Medulla oblongata (tissue), 1 donor: ENCODE measurements at regions not wholly inside any gene's neighbourhood (a gene's known extent, or its start where the extent isn't known, plus 50 kb on each side); places are given as distances from the start of the nearest gene placed in this dataset.

ENCODE experiments used
- DNase-seq: peaks from one replicate; pipeline ENCODE4 v3.0.0-alpha.2; 2015; ENCODE audit errors: extremely low spot score

DNA sequence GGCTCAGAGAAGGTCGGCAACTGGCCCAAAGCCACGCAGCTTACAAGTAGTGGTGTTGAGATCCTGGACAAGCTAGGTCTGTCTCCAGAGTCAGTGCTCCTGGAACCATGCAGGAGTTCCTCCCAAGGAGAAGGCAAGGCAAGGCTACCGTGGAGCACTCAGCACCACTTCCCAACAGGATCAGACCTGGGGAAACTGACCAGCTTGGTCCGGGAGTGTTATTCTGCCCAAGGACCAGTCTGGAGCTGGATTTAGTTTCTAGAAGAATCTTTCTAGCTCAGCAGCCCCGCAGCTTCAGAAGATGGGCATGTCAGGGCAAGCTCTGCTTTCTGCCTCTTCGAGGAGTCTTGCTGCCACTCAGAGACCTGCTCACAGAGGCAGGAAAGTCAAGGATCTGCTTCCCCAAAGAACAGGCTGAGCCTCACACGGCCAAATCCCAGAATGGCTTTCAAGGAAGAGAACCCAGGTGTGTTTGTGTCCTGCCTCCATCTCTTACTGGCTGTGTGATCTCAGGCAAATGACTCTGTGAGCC is 302.8 kb downstream of the MATN1 start:
- DNase-seq, result no peak

DNA sequence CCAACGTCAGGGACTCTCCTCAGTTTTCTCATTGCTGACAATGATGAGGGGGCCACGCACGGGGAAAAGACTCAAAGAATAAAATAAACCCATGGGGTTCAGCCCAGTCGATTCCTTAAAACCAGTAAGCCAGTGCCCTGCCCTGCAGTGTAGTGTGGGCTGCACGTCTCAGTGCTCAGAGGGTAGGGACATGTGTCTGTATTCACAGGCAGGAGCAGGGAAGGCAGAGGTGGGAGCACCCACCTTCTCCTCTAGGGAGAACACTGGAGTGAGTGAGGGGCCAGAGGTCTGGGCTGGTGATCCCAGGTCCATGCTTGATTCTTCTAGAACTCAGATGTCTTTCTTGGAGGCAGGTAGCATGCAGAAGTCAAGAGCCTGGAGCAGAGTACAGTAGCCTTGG is 303.6 kb downstream of the MATN1 start:
- no peak for DNase-seq

DNA sequence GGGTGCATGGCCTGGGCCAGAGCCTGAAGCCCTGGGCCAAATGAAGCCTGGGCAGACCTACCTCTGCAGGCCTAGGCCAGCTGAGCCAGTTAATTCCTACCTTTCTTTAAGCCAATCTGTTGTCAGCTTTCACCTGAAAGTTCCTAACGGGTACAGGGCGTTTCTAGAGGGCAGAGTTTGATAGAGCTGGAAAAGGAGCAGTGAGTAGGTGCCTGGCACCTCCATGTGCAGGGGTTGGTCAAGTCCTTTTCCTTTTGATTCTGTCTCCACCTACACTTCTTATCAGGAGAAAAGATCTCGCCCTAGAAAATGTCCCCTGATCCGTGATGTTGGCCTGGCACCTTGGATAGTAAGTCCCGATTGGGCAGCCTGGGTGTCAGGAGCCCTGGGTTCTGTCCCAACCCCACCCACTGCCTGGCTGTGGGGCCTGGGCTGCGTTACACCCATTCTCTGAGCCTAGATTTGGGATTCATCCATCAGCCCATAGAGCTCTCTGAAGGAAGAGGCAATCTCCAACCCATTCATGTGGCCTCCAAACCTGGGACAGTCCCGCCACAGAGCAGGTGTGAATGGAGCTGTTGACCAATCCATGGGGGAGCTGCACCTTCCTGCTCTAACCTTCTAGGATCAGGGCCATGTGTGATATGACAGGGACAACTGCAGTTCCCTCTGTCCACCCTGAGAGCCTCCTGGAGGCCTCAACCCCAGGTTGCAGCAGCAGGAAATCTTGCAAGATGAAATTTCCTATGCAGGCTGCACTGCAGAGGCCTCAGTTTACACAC is 304.3 kb downstream of the MATN1 start:
- no peak for DNase-seq

GRCh38 chr1:30418061-30418938 is 305.1 kb downstream of the MATN1 start:
- DNase-seq, result no peak

GRCh38 chr1:30417701-30418046 is 305.7 kb downstream of the MATN1 start:
- DNase-seq, result no peak

- DNase-seq, result no peak
Measured at GRCh38 chr1:30417001-30417700, 306.2 kb downstream of the MATN1 start.

DNA sequence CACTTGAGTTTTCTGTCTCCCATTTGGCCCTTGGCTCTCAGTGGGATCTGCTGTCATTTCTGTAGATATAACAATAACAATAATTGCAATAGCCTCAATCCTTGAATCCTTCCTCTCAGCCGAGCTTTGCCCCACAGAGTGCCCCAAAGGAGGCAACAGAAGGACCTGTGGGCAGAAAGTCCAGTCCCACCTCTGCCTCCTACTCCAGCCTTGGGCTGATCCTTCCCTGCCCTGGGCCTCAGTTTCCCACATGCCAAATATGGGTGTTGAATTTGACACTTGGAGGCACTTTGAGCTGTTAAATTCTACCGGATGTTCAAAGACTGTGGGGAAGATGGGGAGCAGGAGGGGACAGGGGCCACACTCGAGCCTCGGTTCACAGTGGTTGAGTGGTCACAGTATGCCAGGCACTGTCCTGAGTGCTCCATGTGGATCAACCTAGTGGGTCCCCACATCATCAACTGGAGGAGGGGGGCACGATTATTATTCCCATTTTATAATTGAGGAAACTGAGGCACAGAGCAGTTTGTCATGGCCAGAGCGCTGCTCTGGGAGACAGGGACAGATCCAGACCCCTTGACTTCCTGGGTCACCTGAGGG is 307.1 kb downstream of the MATN1 start:
- DNase-seq, result no peak

DNA sequence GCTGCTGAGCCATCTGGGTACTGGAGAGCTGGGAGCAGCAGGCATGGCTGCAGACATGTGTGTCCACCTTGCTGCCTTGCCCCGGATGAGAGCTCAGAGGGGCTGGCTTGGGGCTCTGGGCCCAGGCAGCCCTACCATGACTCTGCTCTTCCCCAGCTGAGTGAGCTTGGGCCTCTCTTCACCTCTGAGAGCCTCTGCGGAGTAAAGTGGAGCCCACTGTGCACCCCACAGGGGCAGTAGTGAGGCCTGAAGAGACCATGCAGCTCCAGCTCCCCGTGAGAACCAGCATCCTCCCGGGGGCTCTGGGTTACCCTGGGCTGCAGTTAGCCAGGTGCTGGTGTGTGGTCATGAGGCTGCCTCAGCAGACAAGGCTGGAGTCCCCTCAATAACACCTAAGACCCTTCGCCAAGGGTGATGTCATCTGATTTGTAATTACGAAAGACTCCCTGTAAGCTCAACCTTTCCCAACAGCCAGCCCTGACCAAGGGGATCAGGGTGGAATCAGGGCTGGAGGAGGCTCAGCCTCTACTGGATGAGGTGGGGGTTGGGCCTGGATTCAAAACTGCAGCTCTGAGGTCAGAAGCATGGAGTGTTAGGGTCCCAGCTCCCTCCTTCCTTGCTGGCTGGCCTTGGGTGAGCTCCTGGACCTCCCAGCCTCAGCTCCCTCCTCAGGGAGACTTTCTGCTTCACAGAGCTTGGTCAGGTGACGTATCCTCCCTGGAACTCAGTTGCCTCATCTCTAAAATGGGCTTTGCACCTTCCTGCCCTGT is 308.0 kb downstream of the MATN1 start:
- DNase-seq, result no peak

DNA sequence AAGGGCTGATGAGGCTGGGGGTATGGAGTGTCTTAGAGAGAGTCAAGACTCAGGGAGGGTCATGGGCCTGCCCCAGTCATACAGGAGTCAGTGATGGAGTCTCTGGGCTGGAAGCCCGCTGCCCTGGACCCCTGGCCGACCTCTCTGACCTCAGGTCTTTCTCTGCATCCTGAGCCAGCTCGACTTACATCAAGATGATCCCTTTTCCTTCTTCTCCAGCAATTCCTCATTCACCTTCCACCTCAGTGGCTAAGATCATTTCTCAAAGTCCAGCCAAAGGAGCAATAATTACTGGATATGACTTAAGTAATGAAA is 308.6 kb downstream of the MATN1 start:
- DNase-seq, result no peak

DNA sequence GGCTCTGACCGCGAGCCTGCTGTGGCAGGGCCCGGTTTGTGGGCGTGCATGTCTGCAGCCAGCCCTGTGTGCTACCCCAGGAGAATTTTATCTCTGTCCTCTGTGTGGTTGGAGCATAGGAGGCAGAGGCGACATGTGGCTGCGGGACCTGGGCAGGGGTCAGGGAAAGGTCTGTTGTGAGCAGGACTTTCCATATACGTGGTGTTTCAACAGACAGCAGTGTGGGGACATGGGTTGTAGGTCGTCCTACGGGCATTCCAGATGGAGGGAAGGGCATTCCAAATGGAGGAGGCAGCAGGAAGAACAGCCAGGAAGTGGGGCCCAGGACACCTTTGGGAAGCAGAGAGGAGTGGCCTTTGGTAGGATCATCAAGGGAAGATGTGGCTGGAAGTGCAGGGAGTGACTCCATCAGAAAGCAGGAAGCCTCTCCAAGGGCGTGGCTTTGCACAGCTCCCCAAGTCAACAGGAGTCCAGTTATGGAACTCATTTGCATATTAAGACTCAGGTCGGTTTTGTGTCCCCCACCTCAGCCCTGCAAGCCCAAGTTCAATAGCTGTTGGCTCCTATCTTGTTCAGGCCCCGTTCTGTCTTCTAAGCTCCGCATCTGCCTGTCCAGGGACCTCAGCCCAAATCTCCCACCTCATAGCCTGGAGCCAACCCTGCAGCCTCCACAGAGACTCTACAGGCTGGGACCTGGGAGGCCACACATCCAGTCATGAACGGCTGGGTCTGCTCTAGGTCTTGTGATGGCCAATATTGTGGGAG is 309.1 kb downstream of the MATN1 start:
- no peak for DNase-seq

- DNase-seq, result no peak
Measured at GRCh38 chr1:30413606-30414005, 309.8 kb downstream of the MATN1 start.

- no peak for DNase-seq
Measured at GRCh38 chr1:30413111-30413440, 310.3 kb downstream of the MATN1 start.

- DNase-seq, result no peak
Measured at GRCh38 chr1:30412241-30413110, 310.9 kb downstream of the MATN1 start.

DNA sequence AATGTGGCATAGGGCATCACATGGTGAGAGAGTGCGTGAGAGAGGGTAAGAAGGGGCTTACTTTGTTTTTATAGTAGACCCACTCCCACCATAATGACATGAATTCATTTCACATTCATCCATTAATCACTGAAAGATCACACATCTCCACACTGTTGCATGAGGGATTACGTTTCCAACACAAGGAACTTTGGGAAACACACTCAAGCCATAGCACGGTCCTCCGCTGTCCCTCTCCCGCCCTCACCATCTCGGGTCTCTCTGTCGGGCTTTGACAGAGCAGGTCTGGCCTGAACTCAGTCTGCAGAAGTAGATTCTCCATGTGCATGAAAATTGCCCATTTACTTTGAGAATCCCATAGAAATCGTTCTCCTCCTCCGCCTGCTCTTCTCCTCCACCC is 312.2 kb downstream of the MATN1 start:
- no peak for DNase-seq

DNA sequence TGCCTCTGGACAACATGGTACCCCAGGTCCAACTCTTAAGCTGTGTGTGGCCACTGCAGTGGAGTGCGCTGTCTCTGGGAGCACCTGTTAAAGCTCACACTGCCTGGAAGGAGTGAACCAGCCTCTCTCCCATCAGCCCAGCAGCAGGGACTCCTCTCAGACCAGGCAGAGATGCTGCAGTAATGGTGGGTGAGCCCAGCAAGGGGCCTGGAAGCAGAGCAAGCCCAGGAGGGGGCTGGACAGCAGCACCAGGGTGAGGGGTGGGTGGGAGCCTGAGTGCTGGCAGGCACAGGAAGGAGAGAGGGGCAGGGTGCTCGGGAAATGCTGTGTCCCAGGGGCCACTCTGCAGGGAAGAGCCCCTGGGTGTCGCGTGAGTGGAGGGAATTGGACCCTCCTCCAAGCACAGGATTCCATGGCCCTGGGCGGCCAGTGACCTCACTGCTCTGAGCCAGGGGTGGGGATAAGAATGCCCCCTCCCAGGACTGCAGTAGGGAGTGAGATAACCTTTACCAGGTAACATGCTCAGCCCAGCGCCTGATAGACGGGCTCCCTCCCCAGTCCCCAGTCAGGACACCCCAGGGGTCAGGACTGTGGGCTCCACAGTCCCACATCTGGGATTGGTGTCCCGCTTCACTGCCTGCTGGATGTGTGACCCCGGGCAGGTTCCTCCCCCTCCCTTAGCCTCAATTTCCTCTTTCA is 313.1 kb downstream of the MATN1 start:
- no peak for DNase-seq

DNA sequence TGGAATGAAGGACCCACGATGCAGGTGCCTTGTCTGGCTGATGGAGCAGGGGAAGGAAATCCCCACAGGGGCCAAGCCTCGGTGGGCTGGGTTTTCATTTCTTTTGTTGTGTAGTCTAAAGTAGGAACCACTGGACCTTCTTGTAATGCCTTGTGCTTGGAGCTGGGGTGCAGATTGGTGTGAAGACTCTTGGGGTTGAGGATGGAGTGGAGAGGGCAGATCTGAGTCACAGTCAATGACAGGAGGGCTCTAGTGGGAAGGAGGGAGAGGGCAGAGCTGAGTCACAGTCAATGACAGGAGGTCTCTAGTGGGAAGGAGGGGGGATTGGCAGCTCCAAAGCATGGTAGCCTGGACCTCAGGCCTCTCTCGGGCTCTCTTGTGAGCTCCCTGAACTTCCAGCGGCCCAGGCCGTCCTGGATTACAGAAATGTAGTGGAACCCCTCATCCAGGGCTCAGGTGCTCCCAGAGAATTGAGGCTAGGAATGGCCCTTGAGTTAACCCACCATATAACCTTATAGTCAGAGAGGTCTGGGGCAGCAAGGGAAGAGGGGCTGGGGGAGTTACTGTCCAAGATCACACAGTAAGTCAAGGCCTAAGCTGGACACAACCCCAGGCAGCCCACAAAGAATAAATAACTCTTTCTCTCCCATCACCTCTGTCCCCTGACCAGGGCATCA is 313.8 kb downstream of the MATN1 start:
- DNase-seq, result no peak

GRCh38 chr1:30407865-30408580 is 315.4 kb downstream of the MATN1 start:
- DNase-seq, result no peak
